Tibial nerve (tissue), 4 donors: ENCODE measurements at regions not wholly inside any gene's neighbourhood (a gene's known extent, or its start where the extent isn't known, plus 50 kb on each side); places are given as distances from the start of the nearest gene placed in this dataset.

Experiments used
- DNase-seq, 2 donors: peaks; one replicate each; pipeline ENCODE4 v3.0.0-alpha.2; 2019; ENCODE audit warnings: low spot score in 2 of 2
- H3K27ac ChIP-seq, 4 donors: fragments of 200-600 bp; sonication (generic) in 3 of 4; one replicate each; pipeline ENCODE4 v1.5.1; 2017 to 2019; ENCODE audit warnings: mild to moderate bottlenecking in 1 of 4
- H3K27me3 ChIP-seq, 2 donors: fragments of 200-600 bp; sonication (generic) in 1 of 2; one replicate each; pipeline versions ENCODE4 v1.5.1 to v1.6.0; 2017 to 2019
- H3K36me3 ChIP-seq, 3 donors: fragments of 200-600 bp; sonication (generic); one replicate each; pipeline ENCODE4 v1.5.1; 2018 to 2019
- H3K4me1 ChIP-seq, 4 donors: fragments of 200-600 bp; sonication (generic) in 3 of 4; one replicate each; pipeline ENCODE4 v1.5.1; 2017 to 2019
- H3K4me3 ChIP-seq, 4 donors: fragments of 200-600 bp; sonication (generic) in 3 of 4; one replicate each; pipeline ENCODE4 v1.5.1; 2017 to 2019; ENCODE audit warnings: mild to moderate bottlenecking in 1 of 4, moderate library complexity in 1 of 4
- H3K9me3 ChIP-seq, 4 donors: fragments of 200-600 bp; sonication (generic) in 3 of 4; one replicate each; pipeline ENCODE4 v1.5.1; 2017 to 2019
- EP300 ChIP-seq, 2 donors: sonication (generic); formaldehyde crosslinking; IDR thresholded peaks; one replicate each; pipeline ENCODE4 v1.6.1; 2017; ENCODE audit warnings: antibody characterized with exemption in 2 of 2, mild to moderate bottlenecking in 1 of 2
- POLR2A ChIP-seq, 2 donors: fragments of 450-650 bp; IDR thresholded peaks; one replicate each; pipeline ENCODE4 v1.6.1; 2017; ENCODE audit warnings: antibody characterized with exemption in 2 of 2, mild to moderate bottlenecking in 2 of 2, moderate library complexity in 2 of 2
- WGBS, 2 donors: methylation state at CpG; one replicate each; pipeline ENCODE4 v1.1.5; 2018; 5-methylcytosine and 5-hydroxymethylcytosine counted together
- TF ChIP-seq, protein P1 (sequence below), 5 experiments: fragments of 200-600 bp in 3 of 5; fragments of 450-650 bp in 2 of 5; sonication (generic) in 3 of 5; IDR thresholded peaks; one replicate each; pipeline ENCODE4 v1.5.1; 2016 to 2019; ENCODE audit warnings: antibody characterized with exemption in 5 of 5, mild to moderate bottlenecking in 3 of 5, moderate library complexity in 2 of 5

DNA sequence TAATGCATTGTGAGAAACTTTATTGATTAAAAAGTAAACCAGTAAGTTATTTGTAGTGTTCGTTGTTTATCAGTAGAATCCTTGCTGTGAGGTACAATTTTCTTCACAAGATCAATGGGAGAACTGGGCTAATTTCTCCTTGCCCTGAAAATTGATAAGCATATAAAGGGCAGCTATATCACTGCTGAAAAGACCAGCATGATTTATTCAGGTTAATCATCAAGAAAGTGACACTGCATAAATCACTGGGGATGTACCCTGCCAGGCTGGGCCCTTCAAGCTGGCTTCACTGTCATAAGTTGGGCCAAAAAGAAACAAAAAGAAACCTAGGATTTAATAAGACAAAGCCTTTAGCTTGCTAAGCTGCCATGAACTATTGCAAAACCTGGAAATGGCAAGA is 746.7 kb downstream of the STPG2 start:
- Histone ChIP-seq H3K9me3 (peaks cover 0 to 7% (median 0%) of the 10 kb centered on the region in 4 donors), H3K4me3 (no peak overlapping the region), H3K27ac (no peak overlapping the region), H3K36me3 (no peaks in the 10 kb centered on the region), H3K4me1 (no peaks in the 10 kb centered on the region), H3K27me3 (no peaks in the 10 kb centered on the region)
- TF ChIP-seq EP300 (IDR thresholded peaks at IDR 0.05), result no peak
- TF ChIP-seq, protein P1, sequence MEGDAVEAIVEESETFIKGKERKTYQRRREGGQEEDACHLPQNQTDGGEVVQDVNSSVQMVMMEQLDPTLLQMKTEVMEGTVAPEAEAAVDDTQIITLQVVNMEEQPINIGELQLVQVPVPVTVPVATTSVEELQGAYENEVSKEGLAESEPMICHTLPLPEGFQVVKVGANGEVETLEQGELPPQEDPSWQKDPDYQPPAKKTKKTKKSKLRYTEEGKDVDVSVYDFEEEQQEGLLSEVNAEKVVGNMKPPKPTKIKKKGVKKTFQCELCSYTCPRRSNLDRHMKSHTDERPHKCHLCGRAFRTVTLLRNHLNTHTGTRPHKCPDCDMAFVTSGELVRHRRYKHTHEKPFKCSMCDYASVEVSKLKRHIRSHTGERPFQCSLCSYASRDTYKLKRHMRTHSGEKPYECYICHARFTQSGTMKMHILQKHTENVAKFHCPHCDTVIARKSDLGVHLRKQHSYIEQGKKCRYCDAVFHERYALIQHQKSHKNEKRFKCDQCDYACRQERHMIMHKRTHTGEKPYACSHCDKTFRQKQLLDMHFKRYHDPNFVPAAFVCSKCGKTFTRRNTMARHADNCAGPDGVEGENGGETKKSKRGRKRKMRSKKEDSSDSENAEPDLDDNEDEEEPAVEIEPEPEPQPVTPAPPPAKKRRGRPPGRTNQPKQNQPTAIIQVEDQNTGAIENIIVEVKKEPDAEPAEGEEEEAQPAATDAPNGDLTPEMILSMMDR (IDR thresholded peaks at IDR 0.05), result no peak
- no peak for TF ChIP-seq POLR2A (IDR thresholded peaks at IDR 0.05)
- DNase-seq, result no peak
- 40 to 56% methylated on average over 1 of the region's 1 CpG for WGBS, 2 donors

DNA sequence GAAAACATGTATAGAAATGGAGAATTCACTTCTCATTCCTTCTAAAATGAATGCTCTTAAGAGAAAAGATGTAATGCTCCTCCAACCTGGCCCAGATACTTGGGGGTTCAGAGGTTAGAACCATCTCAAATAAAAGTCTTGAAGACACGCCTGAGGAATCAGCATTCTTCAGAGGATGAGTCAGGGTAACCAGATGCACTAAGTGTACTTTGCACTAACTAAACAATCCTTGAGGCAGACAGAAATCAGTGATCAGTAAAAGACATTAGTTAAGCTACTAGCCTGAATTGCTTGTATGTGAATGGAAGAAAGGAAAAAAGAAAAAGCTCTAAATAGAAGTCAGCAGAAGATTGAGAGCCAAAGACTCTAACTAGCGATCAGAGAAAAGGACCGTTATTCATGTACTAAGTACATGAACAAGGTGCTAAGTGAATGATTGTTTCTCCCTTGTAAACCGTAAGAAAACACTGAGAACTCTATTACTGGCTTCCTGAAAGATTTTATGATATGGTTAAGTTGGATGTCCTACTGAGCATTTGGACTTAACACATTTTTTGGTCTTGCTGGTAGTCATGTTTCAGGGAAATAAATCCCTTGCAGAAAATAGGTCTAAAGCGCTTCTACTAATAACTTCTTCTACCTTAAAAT is 738.3 kb downstream of the STPG2 start:
- 67 to 72% methylated on average over 5 of the region's 5 CpGs for whole genome bisulfite sequencing, 2 donors
- DNase-seq, result no peak

DNA sequence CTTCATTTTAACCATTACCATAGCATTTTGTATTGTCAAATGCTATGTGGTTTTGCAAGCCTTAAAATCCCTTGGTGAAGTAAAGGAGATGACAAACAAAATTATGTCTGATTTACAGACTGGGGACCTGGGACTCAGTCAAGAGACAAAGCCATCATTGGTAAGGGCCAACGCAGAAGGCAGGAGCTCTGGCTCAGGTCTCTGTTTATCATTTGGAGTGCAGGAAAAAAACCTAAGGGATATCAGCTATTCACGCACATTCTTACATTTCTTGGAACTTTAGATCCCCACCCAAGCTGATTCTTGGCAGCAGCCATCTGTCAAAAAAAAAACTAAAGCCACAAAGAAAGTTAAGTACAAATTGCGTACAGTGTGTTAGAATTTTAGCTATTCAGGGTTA is 731.9 kb downstream of the STPG2 start:
- Histone ChIP-seq H3K4me3 (no peak overlapping the region), H3K9me3 (peaks cover 0 to 5% (median 0%) of the 10 kb centered on the region in 4 donors), H3K27ac (no peak overlapping the region), H3K4me1 (no peaks in the 10 kb centered on the region), H3K36me3 (no peaks in the 10 kb centered on the region), H3K27me3 (no peaks in the 10 kb centered on the region)
- WGBS, 2 donors, result 35 to 37% methylated on average over 3 of the region's 3 CpGs
- DNase-seq, result no peak
- TF ChIP-seq POLR2A (IDR thresholded peaks at IDR 0.05), result no peak
- TF ChIP-seq, protein P1 (IDR thresholded peaks at IDR 0.05), result no peak
- no peak for TF ChIP-seq EP300 (IDR thresholded peaks at IDR 0.05)

More for the DNA sequence above, 738.3 kb downstream of the STPG2 start:
- H3K4me3 ChIP-seq, result no peak overlapping the region
- H3K36me3 ChIP-seq, result no peaks in the 10 kb centered on the region
- no peaks in the 10 kb centered on the region for H3K4me1 ChIP-seq
- no peaks in the 10 kb centered on the region for H3K9me3 ChIP-seq
- TF ChIP-seq POLR2A (IDR thresholded peaks at IDR 0.05) (no peak), EP300 (IDR thresholded peaks at IDR 0.05) (no peak)
- TF ChIP-seq, protein P1 (IDR thresholded peaks at IDR 0.05), result no peak
- H3K27ac ChIP-seq, result no peak overlapping the region
- no peaks in the 10 kb centered on the region for H3K27me3 ChIP-seq

DNA sequence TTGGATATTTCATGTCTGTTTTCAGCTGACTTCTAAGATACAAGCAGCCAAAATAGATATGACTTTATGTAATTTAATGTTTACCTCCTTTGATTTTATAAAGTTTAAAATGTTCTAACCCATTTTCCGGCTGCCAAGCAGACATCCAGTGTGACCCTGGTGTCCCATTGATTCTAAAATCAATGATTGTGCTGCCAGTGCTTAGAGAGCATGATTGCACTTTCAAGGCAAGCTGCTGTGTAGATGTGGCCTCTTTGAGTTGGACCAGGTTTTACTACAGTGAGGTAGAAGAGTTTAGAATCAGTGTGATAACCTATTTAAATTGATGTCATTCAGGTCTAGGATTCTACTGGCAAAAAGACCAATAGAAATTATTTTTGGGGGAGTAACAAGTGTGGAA is 730.9 kb downstream of the STPG2 start:
- DNase-seq, result no peak
- Histone ChIP-seq H3K9me3 (peaks cover 0 to 5% (median 0%) of the 10 kb centered on the region in 4 donors), H3K4me3 (no peak overlapping the region), H3K4me1 (no peaks in the 10 kb centered on the region), H3K27ac (no peak overlapping the region), H3K36me3 (no peaks in the 10 kb centered on the region), H3K27me3 (no peaks in the 10 kb centered on the region)
- WGBS, 2 donors, result 40 to 47% methylated on average over 1 of the region's 1 CpG
- TF ChIP-seq POLR2A (IDR thresholded peaks at IDR 0.05) (no peak), EP300 (IDR thresholded peaks at IDR 0.05) (no peak)
- TF ChIP-seq, protein P1 (IDR thresholded peaks at IDR 0.05), result no peak

DNA sequence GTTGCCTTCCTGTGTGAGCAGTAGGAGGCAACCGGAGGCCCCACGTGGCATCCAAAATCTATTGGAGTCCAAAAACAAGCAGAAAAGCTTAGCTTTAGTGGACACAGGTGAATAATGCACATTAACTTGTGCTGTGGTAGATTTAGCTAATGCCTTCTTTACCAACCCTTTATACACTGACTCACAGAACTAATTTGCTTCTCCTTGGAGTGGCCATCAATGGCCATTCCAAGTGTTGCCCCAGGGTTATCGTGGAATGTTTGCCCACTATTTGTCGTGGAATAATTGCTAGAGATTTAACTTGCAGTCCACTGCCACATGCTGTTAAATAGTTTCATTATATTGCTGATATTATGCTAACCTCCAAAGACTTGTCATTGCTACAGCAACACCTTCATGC is 729.1 kb downstream of the STPG2 start:
- H3K9me3 ChIP-seq, result peaks cover 0 to 17% (median 0%) of the 10 kb centered on the region in 4 donors
- no peaks in the 10 kb centered on the region for H3K4me1 ChIP-seq
- H3K36me3 ChIP-seq, result no peaks in the 10 kb centered on the region
- no peak for DNase-seq
- TF ChIP-seq EP300 (IDR thresholded peaks at IDR 0.05) (no peak), POLR2A (IDR thresholded peaks at IDR 0.05) (no peak)
- TF ChIP-seq, protein P1 (IDR thresholded peaks at IDR 0.05), result no peak
- no peak overlapping the region for H3K27ac ChIP-seq
- WGBS, 2 donors, result 91 to 92% methylated on average over 4 of the region's 4 CpGs
- no peaks in the 10 kb centered on the region for H3K27me3 ChIP-seq
- H3K4me3 ChIP-seq, result no peak overlapping the region
